H1 (cell line): ENCODE measurements at regions not wholly inside any gene's neighbourhood (a gene's known extent, or its start where the extent isn't known, plus 50 kb on each side); places are given as distances from the start of the nearest gene placed in this dataset.

Experiments used
- CTCF ChIA-PET: fragments of 300-600 bp; sonication (Branson Sonifier 250); formaldehyde crosslinking; loops from one replicate; lab custom pipeline; 2021; ENCODE audit not compliant: partially characterized antibody; lab: Charles Lee
- POLR2A ChIA-PET: fragments of 300-600 bp; sonication (Branson Sonifier 250); formaldehyde crosslinking; loops from one replicate; lab custom pipeline; 2021; ENCODE audit warnings: inconsistent platforms; ENCODE audit not compliant: partially characterized antibody; lab: Charles Lee
- DNase-seq, 2 experiments: peaks; one replicate each; pipeline versions ENCODE4 v3.0.0 to v3.0.0-alpha.2; 2010 to 2022; ENCODE audit warnings: low spot score in 2 of 2, low read depth in 1 of 2, mixed read lengths in 1 of 2
- FAIRE-seq: peaks from 2 replicates; lab custom pipeline; 2011; peaks lifted over from hg19 to GRCh38; lab: Jason Lieb, UNC
- H2AFZ ChIP-seq: 2 replicates; pipeline ENCODE4 v1.8.1; 2012; ENCODE audit warnings: low read length, inconsistent platforms
- H2AK5ac ChIP-seq: 2 replicates; pipeline ENCODE4 v1.6.1; 2013; ENCODE audit warnings: low read depth, low read length
- H2BK120ac ChIP-seq: replicated peaks from 2 replicates; pipeline ENCODE3; 2013; ENCODE audit warnings: low read depth, low read length, inconsistent platforms
- H2BK12ac ChIP-seq: 2 replicates; pipeline ENCODE4 v1.6.1; 2013; ENCODE audit warnings: low read depth, low read length
- H2BK15ac ChIP-seq: 2 replicates; pipeline ENCODE4 v1.6.1; 2013; ENCODE audit warnings: low read length
- H2BK20ac ChIP-seq: 2 replicates; pipeline ENCODE4 v1.6.1; 2013; ENCODE audit warnings: low read length
- H2BK5ac ChIP-seq: 2 replicates; pipeline ENCODE4 v1.6.1; 2013; ENCODE audit warnings: low read depth, low read length
- H3K14ac ChIP-seq: 2 replicates; pipeline ENCODE4 v1.6.1; 2013; ENCODE audit warnings: inconsistent platforms; ENCODE audit not compliant: insufficient read length
- H3K18ac ChIP-seq: 2 replicates; pipeline ENCODE4 v1.6.1; 2013; ENCODE audit warnings: low read length; ENCODE audit errors: extremely low read depth
- H3K23ac ChIP-seq: 2 replicates; pipeline ENCODE4 v1.6.1; 2013; ENCODE audit warnings: inconsistent platforms; ENCODE audit not compliant: insufficient read length
- H3K23me2 ChIP-seq: 2 replicates; pipeline ENCODE4 v1.6.1; 2013; ENCODE audit warnings: low read depth, low read length
- H3K27ac ChIP-seq: 2 replicates; pipeline ENCODE4 v1.6.1; 2011; ENCODE audit warnings: low read depth, low read length, inconsistent platforms
- H3K27me3 ChIP-seq, 4 experiments: replicated peaks in 1 of 4; 1 replicate in 1 of 4; 2 replicates in 3 of 4; pipeline versions ENCODE4 v1.6.1 to v1.8.1; 2011 to 2013; ENCODE audit warnings: low read length in 3 of 4, mild to moderate bottlenecking in 3 of 4, inconsistent platforms in 2 of 4, mixed read lengths in 2 of 4, moderate library complexity in 1 of 4; ENCODE audit not compliant: control insufficient read depth in 3 of 4, insufficient read depth in 3 of 4; ENCODE audit errors: extremely low read depth in 1 of 4
- H3K36me3 ChIP-seq, 4 experiments: 2 replicates each; pipeline versions ENCODE4 v1.6.1 to v1.8.1; 2011 to 2013; ENCODE audit warnings: mild to moderate bottlenecking in 4 of 4, low read length in 3 of 4, moderate library complexity in 2 of 4, control low read depth in 1 of 4, inconsistent platforms in 1 of 4; ENCODE audit not compliant: insufficient read depth in 4 of 4, control insufficient read depth in 2 of 4
- H3K4ac ChIP-seq: replicated peaks from 2 replicates; pipeline ENCODE3; 2013; ENCODE audit warnings: low read length, low read depth, mixed read lengths, inconsistent platforms; ENCODE audit not compliant: insufficient read length
- H3K4me1 ChIP-seq, 4 experiments: replicated peaks in 1 of 4; 1 replicate in 1 of 4; 2 replicates in 3 of 4; pipeline versions ENCODE4 v1.6.1 to v1.8.1; 2011 to 2013; ENCODE audit warnings: low read length in 3 of 4, inconsistent platforms in 2 of 4, mixed read lengths in 1 of 4; ENCODE audit not compliant: insufficient read depth in 4 of 4, control insufficient read depth in 3 of 4
- H3K4me2 ChIP-seq, 2 experiments: 2 replicates each; pipeline versions ENCODE4 v1.6.1 to v1.8.1; 2011 to 2013; ENCODE audit warnings: low read depth in 2 of 2, low read length in 2 of 2, control low read depth in 1 of 2, inconsistent platforms in 1 of 2, mild to moderate bottlenecking in 1 of 2; ENCODE audit not compliant: insufficient read depth in 1 of 2
- H3K4me3 ChIP-seq, 4 experiments: fragments of 200-600, 300-600 bp in 1 of 4; sonication (generic), shearing (Covaris generic), sonication (Bioruptor Twin) in 1 of 4; 2 replicates each; pipeline versions ENCODE4 v1.5.1 to v1.8.1; 2011 to 2016; ENCODE audit warnings: low read length in 4 of 4, low read depth in 3 of 4, control low read depth in 2 of 4, inconsistent platforms in 2 of 4, mild to moderate bottlenecking in 2 of 4, mixed read lengths in 1 of 4, moderate library complexity in 1 of 4; ENCODE audit not compliant: insufficient read depth in 2 of 4; ENCODE audit errors: extremely low read depth in 1 of 4
- H3K56ac ChIP-seq: replicated peaks from 2 replicates; pipeline ENCODE3; 2013; ENCODE audit warnings: low read depth, mild to moderate bottlenecking, mixed read lengths, low read length, inconsistent platforms; ENCODE audit not compliant: insufficient read length
- H3K79me1 ChIP-seq: 2 replicates; pipeline ENCODE4 v1.6.1; 2013; ENCODE audit warnings: low read depth, low read length, control low read depth
- H3K79me2 ChIP-seq, 2 experiments: 2 replicates each; pipeline versions ENCODE4 v1.6.1 to v1.8.1; 2012 to 2013; ENCODE audit warnings: low read length in 2 of 2, mild to moderate bottlenecking in 2 of 2, inconsistent platforms in 1 of 2; ENCODE audit not compliant: insufficient read depth in 2 of 2, control insufficient read depth in 1 of 2
- H3K9ac ChIP-seq, 4 experiments: replicated peaks in 1 of 4; 1 replicate in 1 of 4; 2 replicates in 3 of 4; pipeline versions ENCODE4 v1.6.1 to v1.8.1; 2011 to 2013; ENCODE audit warnings: low read depth in 3 of 4, low read length in 3 of 4, control low read depth in 2 of 4, mild to moderate bottlenecking in 2 of 4, moderate library complexity in 2 of 4, inconsistent platforms in 1 of 4; ENCODE audit errors: extremely low read depth in 1 of 4
- H3K9me3 ChIP-seq, 2 experiments: 2 replicates each; pipeline versions ENCODE4 v1.6.1 to v1.8.1; 2012 to 2013; ENCODE audit warnings: mild to moderate bottlenecking in 2 of 2, moderate library complexity in 2 of 2, control low read depth in 1 of 2, inconsistent platforms in 1 of 2, low read depth in 1 of 2, low read length in 1 of 2, mixed read lengths in 1 of 2; ENCODE audit not compliant: insufficient read depth in 2 of 2
- H4K20me1 ChIP-seq, 2 experiments: replicated peaks in 1 of 2; 2 replicates each; pipeline versions ENCODE3 to v1.8.1; 2011 to 2013; ENCODE audit warnings: inconsistent platforms in 2 of 2, low read length in 2 of 2, mild to moderate bottlenecking in 1 of 2; ENCODE audit not compliant: insufficient read depth in 2 of 2, control insufficient read depth in 1 of 2
- H4K5ac ChIP-seq: 2 replicates; pipeline ENCODE4 v1.6.1; 2013; ENCODE audit warnings: low read length, low read depth, mixed read lengths, inconsistent platforms; ENCODE audit not compliant: insufficient read length
- H4K8ac ChIP-seq: 2 replicates; pipeline ENCODE4 v1.8.0; 2013; ENCODE audit warnings: mild to moderate bottlenecking, moderate library complexity, low read length, inconsistent platforms; ENCODE audit not compliant: insufficient read depth; ENCODE audit errors: extremely low read depth
- H4K91ac ChIP-seq: replicated peaks from 2 replicates; pipeline ENCODE3; 2013; ENCODE audit warnings: low read length, mixed read lengths, inconsistent platforms; ENCODE audit not compliant: insufficient read length
- KDM4A ChIP-seq: IDR thresholded peaks from one replicate; pipeline ENCODE4 v1.7.1; 2012; ENCODE audit warnings: low read depth, mild to moderate bottlenecking, moderate library complexity, low read length, inconsistent platforms; ENCODE audit not compliant: severe bottlenecking
- PHF8 ChIP-seq: fragments of 200-600 bp; sonication (generic); conservative IDR thresholded peaks from 2 replicates; pipeline ENCODE4 v1.7.1; 2012; ENCODE audit warnings: low read depth, mild to moderate bottlenecking, inconsistent platforms, low read length, moderate library complexity
- POU5F1 ChIP-seq: IDR thresholded peaks from 2 replicates; pipeline ENCODE4 v1.6.1; 2011; ENCODE audit warnings: low read depth, mild to moderate bottlenecking, low read length, moderate library complexity
- WGBS, 2 experiments: shearing (Covaris generic) in 1 of 2; methylation state at CpG; one replicate each; pipeline versions ENCODE4 v1.1.6 to v1.1.7; 2013 to 2015; ENCODE audit warnings: low lambda C conversion rate in 2 of 2, mixed read lengths in 2 of 2, inconsistent platforms in 1 of 2, low coverage in 1 of 2, missing lambda C conversion rate in 1 of 2; ENCODE audit not compliant: insufficient replicate concordance in 2 of 2, insufficient coverage in 1 of 2, insufficient read length in 1 of 2; ENCODE audit errors: extremely low coverage in 1 of 2, missing lambda C conversion rate in 1 of 2; 5-methylcytosine and 5-hydroxymethylcytosine counted together

DNA sequence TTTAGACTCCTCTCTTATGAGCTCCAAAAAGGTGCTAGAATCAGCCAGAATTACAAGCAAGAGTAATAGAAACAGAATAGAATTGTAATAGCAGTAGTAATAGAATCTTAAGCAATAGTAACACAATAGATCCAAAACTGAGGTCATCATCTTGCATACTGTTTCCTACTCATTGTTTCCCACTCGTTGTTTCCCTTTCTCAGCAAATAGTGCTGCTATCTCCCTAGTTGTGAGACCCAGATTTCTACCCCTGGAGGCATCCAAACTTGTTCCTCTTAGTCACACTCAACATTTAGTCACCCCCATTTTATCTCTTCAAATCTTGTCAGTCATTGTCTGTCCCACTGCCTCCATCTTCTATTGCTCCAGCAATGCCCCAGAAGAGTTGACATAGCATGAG lies 356.9 kb upstream of the MARCKS start:
- no peaks in the 10 kb centered on the region for H3K36me3 ChIP-seq
- no peak overlapping the region for H3K14ac ChIP-seq
- H3K79me2 ChIP-seq: no peaks in the 10 kb centered on the region
- H3K27me3 ChIP-seq: no peaks in the 10 kb centered on the region
- no peak overlapping the region for H3K4ac ChIP-seq
- no peak overlapping the region for H3K23ac ChIP-seq
- no peak overlapping the region for H4K8ac ChIP-seq
- H2BK20ac ChIP-seq: no peak overlapping the region
- H3K9me3 ChIP-seq: no peaks in the 10 kb centered on the region
- no peak overlapping the region for H4K91ac ChIP-seq
- no peak overlapping the region for H3K18ac ChIP-seq
- H2AK5ac ChIP-seq: no peak overlapping the region
- H2BK120ac ChIP-seq: no peak overlapping the region
- POLR2A ChIA-PET: no interaction called here
- no peak overlapping the region for H3K4me3 ChIP-seq
- CTCF ChIA-PET: interaction anchor here (1.5 to 2.1 kb wide), 2 partner anchors 11 to 39 kb away, joined by 4 to 10 read pairs; no protein-coding TSS in a partner anchor
- H3K79me1 ChIP-seq: no peaks in the 10 kb centered on the region
- H2AFZ ChIP-seq: no peak overlapping the region
- H3K4me1 ChIP-seq: no peaks in the 10 kb centered on the region
- no peak overlapping the region for H4K5ac ChIP-seq
- no peak overlapping the region for H3K27ac ChIP-seq
- no peak for DNase-seq
- H3K23me2 ChIP-seq: no peaks in the 10 kb centered on the region
- H4K20me1 ChIP-seq: no peaks in the 10 kb centered on the region
- H3K4me2 ChIP-seq: no peak overlapping the region
- no peak overlapping the region for H3K9ac ChIP-seq
- H2BK12ac ChIP-seq: no peak overlapping the region
- no peak overlapping the region for H3K56ac ChIP-seq
- no peak overlapping the region for H2BK15ac ChIP-seq
- H2BK5ac ChIP-seq: no peak overlapping the region
- 91% methylated on average over 1 of the region's 1 CpG; no CpG with 5 or more reads in 1 of the 2 experiments for WGBS, 2 experiments
- no peak for FAIRE-seq
- TF ChIP-seq KDM4A (no peak), POU5F1 (no peak), PHF8 (no peak)
